Activated CD4-positive, alpha-beta T cell treated with anti-CD3 and anti-CD28 coated beads, Interleukin-2, amount 10 ng/mL, durations not matched to agents 7 days and 5 days (primary cell): ENCODE measurements at regions not wholly inside any gene's neighbourhood (a gene's known extent, or its start where the extent isn't known, plus 50 kb on each side); places are given as distances from the start of the nearest gene placed in this dataset.
"Not testable (repeated sequence)": the region's sequence is repeated elsewhere in the genome, so short reads cannot be mapped to it uniquely, and the experiment has no call there.

Source experiments
- CTCF ChIA-PET: fragments of 350-600 bp; sonication (Branson Sonifier 250); formaldehyde crosslinking; loops from one replicate; lab custom pipeline; 2021; ENCODE audit warnings: antibody characterized with exemption; lab: Charles Lee
- POLR2A ChIA-PET: fragments of 350-600 bp; sonication (Branson Sonifier 250); formaldehyde crosslinking; loops from one replicate; lab custom pipeline; 2021; ENCODE audit warnings: antibody characterized with exemption; lab: Charles Lee
- DNase-seq: peaks from one replicate; pipeline ENCODE4 v3.0.0-alpha.2; 2020
- H3K27ac Mint-ChIP-seq: one replicate; pipeline ENCODE4 v1.8.0; 2021; ENCODE audit warnings: mild to moderate bottlenecking, moderate library complexity, mixed read lengths
- H3K27me3 Mint-ChIP-seq: one replicate; pipeline ENCODE4 v1.8.0; 2021; ENCODE audit warnings: mixed read lengths
- H3K36me3 Mint-ChIP-seq: one replicate; pipeline ENCODE4 v1.8.0; 2021; ENCODE audit warnings: low read depth, mixed read lengths
- H3K4me1 Mint-ChIP-seq: one replicate; pipeline ENCODE4 v1.8.0; 2021; ENCODE audit warnings: mixed read lengths
- H3K4me3 Mint-ChIP-seq: one replicate; pipeline ENCODE4 v1.8.0; 2021; ENCODE audit warnings: mild to moderate bottlenecking, moderate library complexity, mixed read lengths
- H3K9me3 Mint-ChIP-seq: one replicate; pipeline ENCODE4 v1.8.0; 2021; ENCODE audit warnings: mixed read lengths

- Mint-ChIP-seq H3K27me3 (no peaks in the 10 kb centered on the region), H3K36me3 (no peaks in the 10 kb centered on the region), H3K4me1 (no peaks in the 10 kb centered on the region), H3K9me3 (no peaks in the 10 kb centered on the region), H3K4me3 (no peak overlapping the region), H3K27ac (no peak overlapping the region)
- ChIA-PET POLR2A (no interaction called here), CTCF (no interaction called here)
- no peak for DNase-seq
Observed at GRCh38 chr12:85394065-85394464, 114.0 kb downstream of the ALX1 start.

- Mint-ChIP-seq H3K4me1 (no peaks in the 10 kb centered on the region), H3K36me3 (no peaks in the 10 kb centered on the region), H3K4me3 (no peak overlapping the region), H3K27ac (no peak overlapping the region), H3K27me3 (no peaks in the 10 kb centered on the region), H3K9me3 (no peaks in the 10 kb centered on the region)
- POLR2A ChIA-PET, result no interaction called here
- CTCF ChIA-PET, result no interaction called here
- DNase-seq, result no peak
Observed at GRCh38 chr12:85394809-85395208, 114.8 kb downstream of the ALX1 start.

- Mint-ChIP-seq H3K36me3 (no peaks in the 10 kb centered on the region), H3K4me3 (no peak overlapping the region), H3K27ac (no peak overlapping the region), H3K27me3 (no peaks in the 10 kb centered on the region), H3K9me3 (no peaks in the 10 kb centered on the region), H3K4me1 (no peaks in the 10 kb centered on the region)
- ChIA-PET CTCF (no interaction called here), POLR2A (no interaction called here)
- no peak for DNase-seq
Observed at GRCh38 chr12:85405262-85405661, 125.2 kb downstream of the ALX1 start.

GRCh38 chr12:85405781-85406522, 125.9 kb downstream of the ALX1 start:
- POLR2A ChIA-PET, result no interaction called here
- DNase-seq, result no peak
- Mint-ChIP-seq H3K36me3 (no peaks in the 10 kb centered on the region), H3K4me1 (no peaks in the 10 kb centered on the region), H3K4me3 (no peak overlapping the region), H3K27ac (no peak overlapping the region), H3K27me3 (no peaks in the 10 kb centered on the region), H3K9me3 (no peaks in the 10 kb centered on the region)
- CTCF ChIA-PET, result no interaction called here

GRCh38 chr12:85413266-85413665, 133.2 kb downstream of the ALX1 start:
- no peak overlapping the region for H3K27ac Mint-ChIP-seq

GRCh38 chr12:85422762-85423161, 142.7 kb downstream of the ALX1 start:
- POLR2A ChIA-PET, result no interaction called here
- DNase-seq, result no peak

More at GRCh38 chr12:85413266-85413665, 133.2 kb downstream of the ALX1 start:
- ChIA-PET CTCF (no interaction called here), POLR2A (no interaction called here)
- Mint-ChIP-seq H3K4me3 (no peak overlapping the region), H3K27me3 (no peaks in the 10 kb centered on the region), H3K4me1 (no peaks in the 10 kb centered on the region), H3K36me3 (no peaks in the 10 kb centered on the region), H3K9me3 (no peaks in the 10 kb centered on the region)
- no peak for DNase-seq

GRCh38 chr12:85423947-85424346, 143.9 kb downstream of the ALX1 start:
- ChIA-PET POLR2A (no interaction called here), CTCF (no interaction called here)
- Mint-ChIP-seq H3K4me3 (no peak overlapping the region), H3K4me1 (no peaks in the 10 kb centered on the region), H3K9me3 (no peaks in the 10 kb centered on the region), H3K27ac (no peak overlapping the region), H3K27me3 (no peaks in the 10 kb centered on the region), H3K36me3 (no peaks in the 10 kb centered on the region)
- DNase-seq, result no peak

More at GRCh38 chr12:85422762-85423161, 142.7 kb downstream of the ALX1 start:
- no peaks in the 10 kb centered on the region for H3K27me3 Mint-ChIP-seq
- CTCF ChIA-PET, result no interaction called here
- no peaks in the 10 kb centered on the region for H3K4me1 Mint-ChIP-seq
- H3K4me3 Mint-ChIP-seq, result no peak overlapping the region
- H3K36me3 Mint-ChIP-seq, result no peaks in the 10 kb centered on the region
- no peaks in the 10 kb centered on the region for H3K9me3 Mint-ChIP-seq
- H3K27ac Mint-ChIP-seq, result no peak overlapping the region

GRCh38 chr12:85424581-85425348, 144.7 kb downstream of the ALX1 start:
- CTCF ChIA-PET, result no interaction called here
- H3K36me3 Mint-ChIP-seq, result no peaks in the 10 kb centered on the region

GRCh38 chr12:85425349-85425612, 145.3 kb downstream of the ALX1 start:
- Mint-ChIP-seq H3K4me1 (no peaks in the 10 kb centered on the region), H3K27me3 (no peaks in the 10 kb centered on the region), H3K4me3 (no peak overlapping the region), H3K36me3 (no peaks in the 10 kb centered on the region), H3K27ac (no peak overlapping the region), H3K9me3 (no peaks in the 10 kb centered on the region)
- ChIA-PET CTCF (no interaction called here), POLR2A (no interaction called here)
- no peak for DNase-seq

More at GRCh38 chr12:85424581-85425348, 144.7 kb downstream of the ALX1 start:
- POLR2A ChIA-PET, result no interaction called here
- Mint-ChIP-seq H3K9me3 (no peaks in the 10 kb centered on the region), H3K27ac (no peak overlapping the region), H3K4me3 (no peak overlapping the region), H3K27me3 (no peaks in the 10 kb centered on the region), H3K4me1 (no peaks in the 10 kb centered on the region)
- peak; percentile 10 for DNase-seq

- Mint-ChIP-seq H3K4me3 (no peak overlapping the region), H3K36me3 (no peaks in the 10 kb centered on the region), H3K27ac (no peak overlapping the region), H3K9me3 (no peaks in the 10 kb centered on the region), H3K4me1 (no peaks in the 10 kb centered on the region), H3K27me3 (no peaks in the 10 kb centered on the region)
- DNase-seq, result no peak
- POLR2A ChIA-PET, result no interaction called here
- CTCF ChIA-PET, result no interaction called here
Observed at GRCh38 chr12:85425926-85426325, 145.9 kb downstream of the ALX1 start.

- H3K4me1 Mint-ChIP-seq, DNase-seq, CTCF ChIA-PET, H3K9me3 Mint-ChIP-seq, H3K27ac Mint-ChIP-seq, H3K27me3 Mint-ChIP-seq, POLR2A ChIA-PET, H3K36me3 Mint-ChIP-seq, H3K4me3 Mint-ChIP-seq: not testable (repeated sequence)
Observed at GRCh38 chr12:85433148-85433547, 153.1 kb downstream of the ALX1 start.

- no peaks in the 10 kb centered on the region for H3K36me3 Mint-ChIP-seq
- no peak overlapping the region for H3K4me3 Mint-ChIP-seq
- no peak overlapping the region for H3K27ac Mint-ChIP-seq
- no peak for DNase-seq
- H3K27me3 Mint-ChIP-seq, result no peaks in the 10 kb centered on the region
- H3K9me3 Mint-ChIP-seq, result no peaks in the 10 kb centered on the region
- H3K4me1 Mint-ChIP-seq, result no peaks in the 10 kb centered on the region
- ChIA-PET CTCF (no interaction called here), POLR2A (no interaction called here)
Observed at GRCh38 chr12:85440271-85440670, 160.3 kb downstream of the ALX1 start.

GRCh38 chr12:85441025-85441424, 161.0 kb downstream of the ALX1 start:
- no peaks in the 10 kb centered on the region for H3K4me1 Mint-ChIP-seq
- no peaks in the 10 kb centered on the region for H3K9me3 Mint-ChIP-seq
- no peak for DNase-seq
- ChIA-PET POLR2A (no interaction called here), CTCF (no interaction called here)
- H3K36me3 Mint-ChIP-seq, result no peaks in the 10 kb centered on the region
- no peaks in the 10 kb centered on the region for H3K27me3 Mint-ChIP-seq
- H3K4me3 Mint-ChIP-seq, result no peak overlapping the region
- no peak overlapping the region for H3K27ac Mint-ChIP-seq

GRCh38 chr12:85441741-85442140, 161.7 kb downstream of the ALX1 start:
- no peak for DNase-seq
- no peak overlapping the region for H3K27ac Mint-ChIP-seq
- POLR2A ChIA-PET, result no interaction called here
- H3K9me3 Mint-ChIP-seq, result no peaks in the 10 kb centered on the region
- CTCF ChIA-PET, result no interaction called here
- H3K4me3 Mint-ChIP-seq, result no peak overlapping the region
- H3K27me3 Mint-ChIP-seq, result no peaks in the 10 kb centered on the region
- no peaks in the 10 kb centered on the region for H3K4me1 Mint-ChIP-seq
- H3K36me3 Mint-ChIP-seq, result no peaks in the 10 kb centered on the region
